Fibroblast of skin of abdomen (primary cell): ENCODE measurements at regions not wholly inside any gene's neighbourhood (a gene's known extent, or its start where the extent isn't known, plus 50 kb on each side); places are given as distances from the start of the nearest gene placed in this dataset.
A peak's percentile ranks its signal among the peaks of the same experiment; 100 is the strongest.

ENCODE experiments used
- DNase-seq: peaks from one replicate; pipeline ENCODE4 v3.0.0-alpha.2; 2013

- no peak for DNase-seq
Observed at GRCh38 chr2:64341461-64341860, 112.5 kb upstream of the LGALSL start.

- DNase-seq = no peak
Observed at GRCh38 chr2:64342195-64343099, 111.5 kb upstream of the LGALSL start.

- no peak for DNase-seq
Observed at GRCh38 chr2:64344999-64345576, 108.9 kb upstream of the LGALSL start.

GRCh38 chr2:64345998-64346397 is 108.0 kb upstream of the LGALSL start:
- no peak for DNase-seq

GRCh38 chr2:64348386-64349130 is 105.4 kb upstream of the LGALSL start:
- peak; percentile 46 for DNase-seq

GRCh38 chr2:64349131-64349530 is 104.8 kb upstream of the LGALSL start:
- no peak for DNase-seq

GRCh38 chr2:64350996-64351395 is 103.0 kb upstream of the LGALSL start:
- no peak for DNase-seq

- DNase-seq = no peak
Observed at GRCh38 chr2:64352292-64352691, 101.7 kb upstream of the LGALSL start.

- peak; percentile 84 for DNase-seq
Observed at GRCh38 chr2:64354857-64355680, 98.9 kb upstream of the LGALSL start.

GRCh38 chr2:64356906-64357305 is 97.1 kb upstream of the LGALSL start:
- DNase-seq = no peak

GRCh38 chr2:64359171-64359891 is 94.6 kb upstream of the LGALSL start:
- peak; percentile 50 for DNase-seq

GRCh38 chr2:64359892-64360657 is 93.9 kb upstream of the LGALSL start:
- peak; percentile 87 for DNase-seq

- no peak for DNase-seq
Observed at GRCh38 chr2:64361151-64361938, 92.6 kb upstream of the LGALSL start.

GRCh38 chr2:64362562-64363026 is 91.4 kb upstream of the LGALSL start:
- DNase-seq = no peak

GRCh38 chr2:64363140-64363539 is 90.8 kb upstream of the LGALSL start:
- no peak for DNase-seq

GRCh38 chr2:64363848-64364247 is 90.1 kb upstream of the LGALSL start:
- no peak for DNase-seq

GRCh38 chr2:64367444-64368232 is 86.3 kb upstream of the LGALSL start:
- DNase-seq = no peak

GRCh38 chr2:64369706-64370105 is 84.3 kb upstream of the LGALSL start:
- no peak for DNase-seq

- DNase-seq = no peak
Observed at GRCh38 chr2:64371727-64372126, 82.2 kb upstream of the LGALSL start.
